ENCODE measurements at regions not wholly inside any gene's neighbourhood (a gene's known extent, or its start where the extent isn't known, plus 50 kb on each side); places are given as distances from the start of the nearest gene placed in this dataset.

GRCh38 chr11:92527467-92527866, 302.8 kb downstream of the FAT3 start:
- TF ChIP-seq CTCF (conservative IDR thresholded peaks at IDR 0.05; ENCODE audit: low read depth, low read length) = no peak
- Histone ChIP-seq H3K9ac (no peak overlapping the region), H3K27ac (no peak overlapping the region), H4K20me1 (ENCODE audit: insufficient read depth) (no peaks in the 10 kb centered on the region), H2AFZ (ENCODE audit: low read depth) (no peak overlapping the region), H3K4me3 (IDR thresholded peaks at IDR 0.05; ENCODE audit: insufficient read depth, low read depth, low read length) (no peak overlapping the region), H3K4me1 (ENCODE audit: low read depth, poor library complexity, severe bottlenecking) (no peaks in the 10 kb centered on the region), H3K4me2 (no peak overlapping the region), H3K79me2 (ENCODE audit: insufficient read depth, low read depth) (no peaks in the 10 kb centered on the region), H3K27me3 (ENCODE audit: insufficient read depth, low read depth) (no peaks in the 10 kb centered on the region), H3K36me3 (ENCODE audit: insufficient read depth) (no peaks in the 10 kb centered on the region)

GRCh38 chr11:92528001-92528400, 303.4 kb downstream of the FAT3 start:
- no peak overlapping the region for H3K4me3 ChIP-seq (IDR thresholded peaks at IDR 0.05; ENCODE audit: insufficient read depth, low read depth, low read length)
- H3K27ac ChIP-seq = no peak overlapping the region
- no peaks in the 10 kb centered on the region for H3K36me3 ChIP-seq (ENCODE audit: insufficient read depth)
- H3K4me2 ChIP-seq = no peak overlapping the region
- no peaks in the 10 kb centered on the region for H3K79me2 ChIP-seq (ENCODE audit: insufficient read depth, low read depth)
- no peak overlapping the region for H2AFZ ChIP-seq (ENCODE audit: low read depth)
- no peaks in the 10 kb centered on the region for H4K20me1 ChIP-seq (ENCODE audit: insufficient read depth)
- no peaks in the 10 kb centered on the region for H3K27me3 ChIP-seq (ENCODE audit: insufficient read depth, low read depth)
- TF ChIP-seq CTCF (conservative IDR thresholded peaks at IDR 0.05; ENCODE audit: low read depth, low read length) = no peak
- H3K9ac ChIP-seq = no peak overlapping the region
- H3K4me1 ChIP-seq (ENCODE audit: low read depth, poor library complexity, severe bottlenecking) = no peaks in the 10 kb centered on the region

DNA sequence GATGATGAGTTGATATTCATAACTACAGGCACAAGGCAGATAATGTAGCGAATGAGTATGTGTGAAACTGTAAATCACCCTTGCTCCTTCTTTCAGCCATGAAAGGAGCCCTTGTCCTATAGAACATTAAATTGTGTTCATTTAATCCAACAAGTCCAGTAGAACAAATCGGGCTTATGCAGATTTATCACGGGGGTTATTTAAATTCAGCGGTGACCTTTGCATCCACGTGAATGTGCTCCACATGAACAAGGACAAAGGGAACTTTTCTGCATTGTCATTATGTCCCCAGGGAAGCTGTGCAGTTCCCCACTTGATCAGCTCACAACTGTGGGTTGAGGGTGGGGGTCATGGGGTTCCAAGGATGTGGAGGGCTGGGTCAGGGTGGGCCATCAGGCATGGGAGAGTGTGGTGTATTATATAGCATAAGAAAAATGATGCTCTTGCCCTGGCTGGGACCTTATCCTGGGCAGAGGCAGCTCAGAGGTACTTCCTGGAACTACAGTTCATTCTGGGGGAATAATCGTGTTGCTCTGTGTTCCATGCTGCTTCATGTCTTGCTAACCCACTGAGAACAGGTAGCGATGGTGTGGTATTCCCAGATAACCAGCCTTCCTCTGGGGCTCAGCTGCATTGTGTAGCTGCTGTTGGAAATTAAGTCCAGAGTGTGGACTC, 306.6 kb downstream of the FAT3 start:
- H3K79me2 ChIP-seq (ENCODE audit: insufficient read depth, low read depth) = no peaks in the 10 kb centered on the region
- H3K4me3 ChIP-seq (IDR thresholded peaks at IDR 0.05; ENCODE audit: insufficient read depth, low read depth, low read length) = no peak overlapping the region
- no peaks in the 10 kb centered on the region for H3K27me3 ChIP-seq (ENCODE audit: insufficient read depth, low read depth)
- H3K9ac ChIP-seq = no peak overlapping the region
- no peak for TF ChIP-seq CTCF (conservative IDR thresholded peaks at IDR 0.05; ENCODE audit: low read depth, low read length)
- H3K36me3 ChIP-seq (ENCODE audit: insufficient read depth) = no peaks in the 10 kb centered on the region
- no peaks in the 10 kb centered on the region for H3K4me1 ChIP-seq (ENCODE audit: low read depth, poor library complexity, severe bottlenecking)
- H4K20me1 ChIP-seq (ENCODE audit: insufficient read depth) = no peaks in the 10 kb centered on the region
- H3K27ac ChIP-seq = no peak overlapping the region
- no peak overlapping the region for H2AFZ ChIP-seq (ENCODE audit: low read depth)
- H3K4me2 ChIP-seq = no peak overlapping the region

GRCh38 chr11:92533657-92534335, 309.2 kb downstream of the FAT3 start:
- Histone ChIP-seq H3K36me3 (ENCODE audit: insufficient read depth) (no peaks in the 10 kb centered on the region), H3K27ac (no peak overlapping the region), H3K4me3 (IDR thresholded peaks at IDR 0.05; ENCODE audit: insufficient read depth, low read depth, low read length) (no peak overlapping the region), H3K79me2 (ENCODE audit: insufficient read depth, low read depth) (no peaks in the 10 kb centered on the region), H2AFZ (ENCODE audit: low read depth) (no peak overlapping the region), H3K4me2 (no peak overlapping the region), H3K9ac (no peak overlapping the region), H3K27me3 (ENCODE audit: insufficient read depth, low read depth) (no peaks in the 10 kb centered on the region), H3K4me1 (ENCODE audit: low read depth, poor library complexity, severe bottlenecking) (no peaks in the 10 kb centered on the region), H4K20me1 (ENCODE audit: insufficient read depth) (no peaks in the 10 kb centered on the region)
- no peak for TF ChIP-seq CTCF (conservative IDR thresholded peaks at IDR 0.05; ENCODE audit: low read depth, low read length)
